ENCODE measurements at regions not wholly inside any gene's neighbourhood (a gene's known extent, or its start where the extent isn't known, plus 50 kb on each side); places are given as distances from the start of the nearest gene placed in this dataset.

- DNase-seq, result no peak
These were observed 137.8 kb downstream of the UCHL1 start for GRCh38 chr4:41394481-41394894.

GRCh38 chr4:41396214-41396613 lies 139.5 kb downstream of the UCHL1 start:
- no peak for DNase-seq

- no peak for DNase-seq
These were observed 140.1 kb downstream of the UCHL1 start for GRCh38 chr4:41396869-41397268.

DNA sequence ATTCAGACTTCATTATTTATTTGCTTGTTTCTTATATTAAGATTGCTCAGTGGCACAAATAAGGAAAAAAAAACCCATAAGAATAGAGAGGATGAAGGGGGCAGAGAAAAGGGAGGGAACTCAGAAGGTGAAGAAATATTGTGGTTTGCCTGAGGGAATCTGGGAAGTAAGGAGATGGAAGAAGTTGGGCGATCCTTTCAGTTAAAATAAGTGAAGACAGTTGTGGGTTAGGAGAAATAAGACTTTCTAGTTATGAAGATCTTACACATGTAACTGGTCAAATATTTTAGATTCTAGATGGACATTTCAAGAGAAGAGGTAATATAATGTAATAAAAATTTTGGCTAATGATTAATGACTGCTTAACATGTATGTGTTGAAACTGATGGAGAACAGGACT lies 138.7 kb upstream of the LIMCH1 start:
- no peak for DNase-seq

- no peak for DNase-seq
These were observed 137.7 kb upstream of the LIMCH1 start for GRCh38 chr4:41400296-41400695.

GRCh38 chr4:41405464-41406112 lies 132.4 kb upstream of the LIMCH1 start:
- DNase-seq, result no peak

GRCh38 chr4:41406113-41406516 lies 131.8 kb upstream of the LIMCH1 start:
- no peak for DNase-seq

GRCh38 chr4:41408150-41408549 lies 129.8 kb upstream of the LIMCH1 start:
- no peak for DNase-seq

- no peak for DNase-seq
These were observed 128.9 kb upstream of the LIMCH1 start for GRCh38 chr4:41408859-41409593.

DNA sequence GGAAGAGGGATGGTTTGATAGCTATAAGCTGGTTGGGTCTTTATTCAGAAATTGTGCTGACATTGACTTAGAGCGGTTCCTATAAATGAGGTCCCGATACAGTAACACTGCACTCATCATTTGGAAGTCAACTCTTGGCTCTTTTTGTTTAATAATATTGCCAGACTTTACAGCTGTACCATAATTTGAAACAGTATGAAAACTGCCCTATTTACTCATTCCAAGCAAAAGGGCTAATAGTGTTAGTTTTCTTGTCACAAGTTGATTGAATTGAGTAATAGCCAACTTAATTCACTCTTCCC lies 128.4 kb upstream of the LIMCH1 start:
- no peak for DNase-seq

DNA sequence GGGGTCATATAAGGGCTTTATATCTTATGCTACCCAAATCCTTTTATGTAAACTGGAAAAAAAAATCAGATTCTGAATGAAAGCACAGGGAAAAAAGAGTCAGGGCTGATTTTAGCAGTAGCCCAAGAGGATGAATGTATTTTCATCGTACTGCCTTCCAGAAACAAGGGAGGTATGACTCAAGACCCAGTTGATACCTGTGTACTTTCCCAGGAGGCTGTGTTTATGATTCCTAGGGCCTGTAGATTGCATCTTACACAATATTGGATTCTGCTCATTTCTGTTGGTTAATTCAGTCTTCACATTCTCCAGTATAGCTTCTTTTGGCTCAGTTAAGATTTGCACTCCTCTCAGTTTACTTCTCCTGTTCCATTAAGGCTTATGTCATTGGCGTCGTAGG lies 127.9 kb upstream of the LIMCH1 start:
- DNase-seq, result no peak

- DNase-seq, result peak in 1 of 2 experiments; percentile 3
These were observed 124.1 kb upstream of the LIMCH1 start for GRCh38 chr4:41413670-41414411.

- no peak for DNase-seq
These were observed 123.6 kb upstream of the LIMCH1 start for GRCh38 chr4:41414412-41414779.

DNA sequence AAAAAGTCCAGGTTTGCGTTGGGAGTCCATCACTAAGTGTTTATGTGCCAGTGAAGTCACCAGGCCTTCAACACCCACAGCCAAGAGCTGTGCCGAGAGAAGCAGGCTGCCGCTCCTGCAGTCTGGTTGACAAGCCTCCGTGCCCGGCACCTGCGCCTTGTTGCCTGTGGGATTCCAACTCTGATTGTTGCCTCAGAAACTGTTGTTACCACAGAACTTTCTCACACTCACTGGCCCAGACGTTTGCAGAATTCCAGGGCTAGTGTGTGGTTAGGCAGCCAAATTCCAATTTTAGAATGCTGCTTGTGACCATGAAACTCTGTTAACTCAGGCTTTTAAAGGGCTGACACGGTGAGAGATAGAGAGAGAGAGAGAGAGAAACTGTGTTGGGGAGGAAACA lies 119.5 kb upstream of the LIMCH1 start:
- DNase-seq, result no peak

GRCh38 chr4:41420541-41420940 lies 117.4 kb upstream of the LIMCH1 start:
- peak in 1 of 2 experiments; percentile 5 for DNase-seq

GRCh38 chr4:41423117-41423516 lies 114.8 kb upstream of the LIMCH1 start:
- DNase-seq, result no peak

GRCh38 chr4:41424522-41424921 lies 113.4 kb upstream of the LIMCH1 start:
- no peak for DNase-seq

- DNase-seq, result no peak
These were observed 112.3 kb upstream of the LIMCH1 start for GRCh38 chr4:41425650-41426049.

DNA sequence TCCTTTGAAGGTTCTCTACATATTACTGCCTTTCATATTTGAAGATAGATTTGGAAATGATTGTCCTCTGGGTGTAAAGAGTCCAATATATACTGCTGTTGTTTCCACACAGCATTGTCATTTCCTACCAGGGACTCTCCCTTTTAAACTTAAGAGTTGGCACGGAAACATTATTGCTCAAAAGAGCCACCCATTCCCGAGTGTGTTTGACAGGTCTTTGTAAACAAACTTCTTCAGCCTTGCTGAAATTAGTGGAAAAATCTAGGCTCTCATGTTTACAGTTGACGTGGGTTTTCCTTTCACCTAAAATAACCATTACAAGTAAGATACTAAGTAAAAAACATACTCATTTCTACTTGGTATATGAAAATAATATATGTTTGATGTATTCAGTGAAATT lies 111.4 kb upstream of the LIMCH1 start:
- no peak for DNase-seq

DNA sequence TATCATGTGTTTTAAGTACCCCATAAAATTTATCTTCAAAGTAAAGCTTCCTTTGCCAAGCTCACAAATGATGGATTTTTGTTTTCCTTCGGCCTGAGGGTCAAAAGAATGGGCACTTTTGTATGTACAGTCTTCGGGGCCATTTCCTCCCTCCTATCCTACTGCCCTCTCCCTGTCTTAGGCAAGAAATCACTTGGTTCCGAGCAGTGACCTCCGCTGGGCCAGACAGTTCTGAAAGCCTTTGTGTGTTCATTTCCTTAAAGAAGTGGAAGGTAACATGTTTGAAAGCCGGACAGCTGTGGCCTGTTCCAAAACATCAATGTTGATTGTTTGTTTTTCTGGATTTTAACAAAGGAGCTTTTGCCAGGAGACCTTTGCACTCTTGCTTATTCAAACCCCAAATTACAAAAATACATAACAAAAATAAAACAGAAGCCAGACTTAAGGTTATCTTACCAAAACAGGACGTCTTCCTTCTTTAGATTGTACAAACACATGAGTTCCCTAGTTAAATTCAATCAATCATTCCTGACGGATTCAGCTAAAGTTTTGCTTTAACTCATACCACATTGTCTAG lies 110.6 kb upstream of the LIMCH1 start:
- DNase-seq, result no peak

GRCh38 chr4:41427931-41428600 lies 109.9 kb upstream of the LIMCH1 start:
- no peak for DNase-seq

GRCh38 chr4:41428601-41429279 lies 109.2 kb upstream of the LIMCH1 start:
- peak; percentile 33 to 50 for DNase-seq

DNA sequence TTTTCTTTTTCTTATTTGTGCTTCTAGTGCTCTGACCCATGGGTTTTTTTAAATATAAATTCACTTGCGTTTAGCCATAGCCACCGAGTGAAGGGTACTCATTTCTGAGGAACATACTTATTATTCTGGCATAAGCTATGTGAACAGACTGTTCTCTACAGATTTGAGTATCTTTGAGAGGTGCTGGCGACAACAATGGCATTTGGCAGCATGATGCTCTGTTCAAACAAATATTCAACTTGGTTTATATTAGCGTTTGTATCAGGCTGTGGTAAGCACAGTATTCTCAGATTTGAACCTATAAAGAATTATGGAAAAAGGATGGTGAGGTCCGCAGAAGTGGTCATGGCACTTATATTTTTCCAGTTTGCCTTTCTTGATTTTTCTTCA lies 108.7 kb upstream of the LIMCH1 start:
- DNase-seq, result no peak
